GM23338 (cell line): ENCODE measurements at regions not wholly inside any gene's neighbourhood (a gene's known extent, or its start where the extent isn't known, plus 50 kb on each side); places are given as distances from the start of the nearest gene placed in this dataset.

ENCODE experiments used
- CTCF ChIP-seq, 2 experiments: fragments of 200-600 bp in 1 of 2; sonication (generic) in 1 of 2; conservative IDR thresholded peaks; 2 replicates each; pipeline versions ENCODE4 v1.5.1 to v1.6.1; 2016 to 2017; ENCODE audit warnings: antibody characterized with exemption in 2 of 2, low read depth in 2 of 2, mild to moderate bottlenecking in 2 of 2, moderate library complexity in 1 of 2
- EZH2 ChIP-seq: fragments of 200-600 bp; sonication (generic); IDR thresholded peaks from one replicate; pipeline ENCODE4 v1.8.0; 2017; ENCODE audit warnings: antibody characterized with exemption, mild to moderate bottlenecking, low read depth; ENCODE audit not compliant: unreplicated experiment
- JUNB ChIP-seq: IDR thresholded peaks from one replicate; pipeline ENCODE4 v1.6.1; 2016; ENCODE audit warnings: antibody characterized with exemption; ENCODE audit not compliant: unreplicated experiment
- REST ChIP-seq: IDR thresholded peaks from one replicate; pipeline ENCODE4 v1.6.1; 2018; ENCODE audit warnings: antibody characterized with exemption; ENCODE audit not compliant: unreplicated experiment

- TF ChIP-seq CTCF (conservative IDR thresholded peaks at IDR 0.05; ENCODE audit: low read depth in 2 of 2), result no peak
- no peak for TF ChIP-seq REST
- TF ChIP-seq JUNB, result no peak
- no peak for TF ChIP-seq EZH2
Measured at GRCh38 chr10:83931669-83932068, 207.6 kb upstream of the GHITM start.
